Right renal cortex interstitium (tissue), 3 donors: ENCODE measurements at regions not wholly inside any gene's neighbourhood (a gene's known extent, or its start where the extent isn't known, plus 50 kb on each side); places are given as distances from the start of the nearest gene placed in this dataset.
"Not testable (repeated sequence)": the region's sequence is repeated elsewhere in the genome, so short reads cannot be mapped to it uniquely, and the experiment has no call there.

ENCODE experiments used
- DNase-seq, 3 donors: peaks; one replicate each; pipeline ENCODE4 v3.0.0-alpha.2; 2013; ENCODE audit warnings: low read depth in 3 of 3, low spot score in 2 of 3

DNA sequence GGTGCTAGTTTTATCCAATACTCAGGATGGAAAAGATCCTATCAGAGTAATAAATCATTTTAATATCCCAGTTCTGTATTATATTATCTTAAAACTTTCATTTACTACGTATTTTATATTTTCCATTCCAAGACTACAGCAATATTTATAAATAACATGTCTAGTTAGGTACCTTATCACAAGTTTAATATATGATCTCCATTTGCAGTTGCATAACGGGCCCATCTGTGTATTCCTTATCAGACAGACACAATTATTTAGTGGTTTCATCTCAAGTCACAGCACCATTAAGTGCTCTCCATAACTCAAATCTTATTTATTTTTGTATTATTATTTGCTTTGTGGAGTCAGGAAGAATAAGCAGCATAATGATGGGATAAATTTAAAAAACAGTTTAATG is 333.9 kb downstream of the SH2D1A start:
- no peak for DNase-seq

DNA sequence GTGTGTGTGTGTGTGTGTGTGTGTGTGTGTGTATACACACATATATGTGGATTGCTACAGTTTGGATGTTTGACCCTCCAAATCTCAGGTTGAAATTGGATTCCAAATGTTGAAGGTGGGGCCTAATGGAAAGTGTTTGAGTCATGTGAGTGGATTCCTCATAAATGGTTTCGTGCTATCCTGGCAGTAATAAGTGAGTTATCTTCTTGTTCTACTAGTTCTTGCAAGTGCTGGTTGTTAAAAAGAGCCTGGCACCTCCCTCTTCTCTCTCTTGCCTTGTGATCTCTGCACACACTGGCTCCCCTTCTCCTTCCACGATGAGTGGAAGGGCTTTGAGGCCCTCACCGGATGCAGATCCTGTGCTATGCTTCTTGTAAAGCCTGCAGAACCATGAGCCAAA is 344.1 kb downstream of the SH2D1A start:
- no peak for DNase-seq

DNA sequence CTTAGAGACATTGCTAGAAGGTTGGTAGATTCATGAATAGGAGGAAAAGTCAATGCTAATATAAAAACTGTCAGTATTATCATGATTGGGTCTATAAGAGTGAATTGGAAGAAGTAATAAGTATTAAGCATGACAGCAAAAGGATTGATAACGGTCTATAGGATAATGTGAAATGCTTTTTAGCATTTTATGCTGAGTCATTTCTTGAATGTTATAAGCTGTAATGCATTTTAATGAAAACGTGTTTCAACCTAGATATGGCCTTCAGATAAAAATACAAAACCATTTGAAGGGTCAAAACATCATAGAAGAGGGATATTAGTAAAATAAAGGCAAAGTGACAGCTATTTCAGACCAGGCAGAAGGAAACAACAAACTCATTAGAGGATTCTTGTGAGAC is 353.5 kb downstream of the SH2D1A start:
- no peak for DNase-seq

DNA sequence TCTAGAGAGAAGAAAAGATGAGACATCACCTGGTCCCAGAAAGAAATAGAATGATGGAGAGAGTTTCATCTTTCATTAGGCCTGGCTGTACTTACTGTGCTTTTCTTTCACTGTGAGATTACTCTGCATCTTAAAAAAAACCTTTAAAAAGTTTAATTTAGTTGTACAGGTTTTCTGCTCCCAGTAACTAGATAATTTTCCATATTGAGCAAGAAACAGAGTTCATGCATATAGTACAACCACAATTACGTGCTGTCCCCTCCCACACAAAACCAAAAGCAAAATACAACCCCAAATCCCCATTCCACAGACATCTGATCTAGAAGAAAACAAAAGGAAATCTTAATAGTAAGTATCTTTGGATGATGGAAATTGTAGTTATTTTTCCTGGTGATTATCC is 371.2 kb downstream of the SH2D1A start:
- no peak for DNase-seq

DNA sequence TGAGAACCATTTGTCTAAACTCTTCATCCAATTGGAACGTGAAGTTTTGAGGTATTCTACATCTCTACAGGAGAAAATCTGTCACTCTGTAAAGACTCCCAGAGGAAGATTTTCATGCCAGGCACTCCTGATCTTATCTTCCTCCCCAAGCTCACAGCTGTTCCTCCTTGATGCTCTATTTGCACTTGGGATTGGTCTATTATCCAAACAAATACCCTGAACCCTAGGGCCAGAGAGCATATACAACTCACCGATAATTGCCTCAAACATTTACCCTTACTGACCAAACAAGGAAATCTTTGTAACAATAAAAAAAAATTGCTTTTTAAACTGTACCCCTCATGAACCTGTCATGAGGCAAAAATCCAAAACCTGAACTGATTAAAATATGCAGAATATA is 372.7 kb downstream of the SH2D1A start:
- no peak for DNase-seq

DNA sequence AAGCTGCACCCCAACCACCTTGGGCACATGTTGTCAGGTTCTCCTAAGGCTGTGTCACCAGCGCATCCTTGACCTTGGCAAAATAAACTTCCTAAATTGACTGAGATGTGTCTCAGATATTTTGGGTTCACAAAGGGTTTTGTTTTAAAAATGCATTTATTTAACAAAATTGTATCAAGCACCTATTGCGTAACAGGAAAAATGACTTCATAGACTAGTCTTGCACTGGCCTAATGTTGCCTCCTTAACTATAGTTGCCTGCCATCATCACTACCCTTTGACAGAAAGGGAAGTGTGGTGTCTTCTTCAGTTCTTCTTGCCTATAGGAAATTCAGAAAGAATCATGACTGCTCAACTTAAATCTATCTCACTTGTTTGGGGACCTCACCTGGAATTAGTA is 374.2 kb downstream of the SH2D1A start:
- no peak for DNase-seq

DNA sequence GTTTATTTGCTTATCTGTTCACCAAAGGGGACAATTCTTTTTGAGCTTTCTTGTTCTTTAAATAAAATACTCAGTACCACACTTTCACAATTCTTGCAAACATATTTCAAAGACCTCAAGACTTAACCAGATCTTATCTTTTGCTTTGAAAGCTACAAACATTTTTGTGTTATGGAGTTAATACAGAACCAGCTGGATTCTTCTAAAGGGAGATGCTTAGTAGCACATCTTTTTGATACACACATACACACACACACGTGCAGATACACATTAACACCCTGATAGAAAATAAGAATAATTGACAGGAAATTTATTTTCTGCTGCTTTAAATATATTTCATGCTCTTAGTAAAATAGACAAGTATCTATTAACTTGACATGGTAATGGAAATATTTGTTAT is 379.1 kb downstream of the SH2D1A start:
- DNase-seq: no peak

DNA sequence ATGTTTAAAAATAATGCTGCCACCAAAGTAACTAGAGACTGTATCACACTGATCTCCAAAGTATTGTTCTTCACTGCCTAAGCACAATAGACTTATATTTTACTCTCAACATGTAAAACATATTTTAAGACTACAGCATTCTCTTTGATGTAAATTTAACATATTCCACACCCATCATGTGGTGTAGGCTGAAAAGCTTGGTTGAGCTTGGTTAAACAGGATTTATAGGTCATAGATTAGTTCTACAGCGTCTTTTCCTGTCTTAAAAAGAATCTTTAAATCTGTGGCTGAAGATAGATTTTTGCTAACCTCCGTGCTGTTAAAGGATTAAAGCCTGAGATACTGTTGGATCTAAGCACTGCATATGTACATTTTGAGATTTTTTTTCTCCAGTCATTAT is 379.9 kb downstream of the SH2D1A start:
- DNase-seq: no peak

DNA sequence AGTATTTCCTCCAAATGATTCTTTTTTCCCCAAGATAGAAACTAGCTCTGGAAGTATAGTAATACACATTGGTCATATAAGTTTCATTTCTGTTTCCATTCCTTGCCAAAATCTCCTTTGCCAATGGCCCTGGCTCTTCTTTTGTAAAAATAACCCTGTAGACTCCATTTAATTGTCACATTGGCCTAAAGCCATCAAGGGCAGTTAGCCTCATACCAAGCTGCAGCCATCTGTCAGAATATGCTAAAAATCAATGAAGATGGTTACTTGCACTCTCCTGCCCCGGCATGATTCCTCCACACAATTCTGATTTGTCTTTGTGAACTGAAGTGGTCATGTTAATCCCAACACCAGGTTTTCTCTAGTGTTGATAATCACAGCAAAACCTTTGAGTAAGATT is 380.5 kb downstream of the SH2D1A start:
- no peak for DNase-seq

DNA sequence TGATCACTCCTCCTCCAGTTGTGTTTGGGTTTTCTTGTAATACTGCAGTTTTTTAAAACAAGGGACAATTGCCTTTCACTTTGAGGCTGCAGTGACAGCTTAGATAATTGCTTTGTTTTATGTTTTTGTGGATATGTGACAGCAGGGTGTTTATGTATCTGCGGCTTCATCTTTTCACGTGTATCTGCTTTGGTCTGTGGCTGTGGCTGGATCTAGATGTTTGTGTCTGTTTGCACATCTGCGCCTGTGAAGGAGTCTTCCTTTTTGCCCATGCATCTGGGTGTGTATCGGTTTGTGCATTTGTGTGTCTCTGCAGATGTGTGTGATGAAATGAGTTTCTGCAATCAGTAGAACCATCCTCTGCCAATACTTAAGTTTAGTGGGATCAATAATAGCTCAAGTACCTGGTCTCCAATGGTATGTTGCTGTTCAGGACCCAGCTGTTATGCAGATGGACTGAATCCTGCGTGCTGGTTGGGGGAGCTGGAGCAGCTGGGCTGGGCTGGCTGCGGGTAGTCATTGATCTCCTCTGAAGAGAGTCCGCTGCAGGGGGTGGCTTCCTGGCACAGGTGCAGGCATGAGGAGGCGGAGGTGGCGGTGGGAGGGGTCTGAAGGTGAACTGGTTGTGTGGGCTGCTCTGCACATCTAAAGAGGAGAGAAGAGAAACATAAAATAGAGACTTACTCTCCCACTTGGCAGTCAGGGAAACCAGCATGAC is 390.3 kb downstream of the SH2D1A start:
- DNase-seq: no peak

DNA sequence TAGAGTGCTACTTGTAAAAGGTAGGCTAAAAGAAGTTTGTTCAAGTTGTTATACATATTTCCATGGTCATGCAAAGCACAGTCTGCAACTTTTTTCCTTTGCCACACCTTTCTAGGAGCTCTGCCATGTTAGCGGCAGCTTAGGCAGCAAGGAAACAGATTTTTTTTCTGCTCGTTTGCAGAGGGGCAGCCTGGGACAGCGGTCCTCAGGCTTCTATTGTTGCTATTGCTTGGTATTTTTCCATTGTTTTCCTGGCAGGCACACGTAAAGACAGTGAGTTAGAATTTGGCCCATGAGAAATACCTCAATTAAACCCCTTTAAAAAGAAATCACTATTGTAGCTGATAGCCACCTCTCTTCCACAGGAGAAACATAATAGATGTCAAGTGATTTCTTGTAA is 391.4 kb downstream of the SH2D1A start:
- no peak for DNase-seq

DNA sequence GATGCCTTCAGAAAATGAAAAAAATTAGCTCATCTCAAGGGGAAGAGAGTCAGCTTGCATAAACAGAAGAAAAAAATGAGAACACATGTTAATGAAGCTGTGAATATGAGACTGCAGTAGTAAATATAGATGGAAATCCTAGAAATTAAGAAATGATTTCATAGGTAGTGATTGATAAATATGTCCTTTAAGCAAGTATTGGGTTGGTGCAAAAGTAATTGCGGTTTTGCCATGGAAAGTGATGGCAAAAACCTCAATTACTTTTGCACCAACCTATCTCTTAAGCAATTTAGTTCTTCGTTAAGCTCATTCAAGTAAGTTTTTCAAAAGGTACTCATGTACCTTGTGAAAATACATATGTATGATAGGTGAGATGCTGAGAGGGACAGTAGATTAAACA is 400.9 kb downstream of the SH2D1A start:
- DNase-seq: no peak

DNA sequence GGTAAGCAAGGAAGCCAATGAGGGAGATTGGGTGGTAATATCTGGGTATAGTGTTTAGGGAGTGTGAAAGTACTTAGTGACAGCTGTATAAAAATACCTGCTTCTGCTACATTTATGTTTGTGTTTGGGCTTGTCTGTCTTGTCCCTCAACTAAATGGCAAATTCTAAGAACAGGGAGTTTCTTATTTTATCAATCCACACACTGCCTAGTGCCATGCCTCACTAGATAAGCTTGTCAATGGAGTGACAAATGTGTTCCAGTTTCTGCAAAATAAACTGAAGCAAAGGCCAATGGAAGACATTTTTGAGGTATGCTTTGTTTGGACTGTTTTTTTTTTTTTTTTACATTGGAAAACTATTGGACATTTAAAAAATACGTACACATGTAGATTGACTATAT is 418.0 kb downstream of the SH2D1A start:
- no peak for DNase-seq

DNA sequence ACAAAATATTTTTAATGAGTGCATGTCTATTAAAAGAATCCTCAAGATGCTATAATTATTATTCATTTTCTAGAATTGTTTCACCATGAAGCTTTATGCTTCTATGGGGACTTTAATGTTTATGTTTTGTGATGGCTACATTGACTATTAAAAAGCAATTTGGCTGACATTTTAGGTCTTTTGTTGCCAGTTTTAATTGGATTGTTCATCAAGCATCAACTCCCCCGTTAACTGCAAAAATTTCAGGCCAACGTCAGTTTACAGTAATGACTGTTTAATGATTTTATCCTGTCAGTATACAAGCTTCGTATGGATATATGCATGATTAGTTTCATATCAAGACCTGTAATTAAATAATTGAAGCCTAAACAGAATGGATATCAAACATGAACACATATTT is 422.8 kb downstream of the SH2D1A start:
- DNase-seq: no peak

DNA sequence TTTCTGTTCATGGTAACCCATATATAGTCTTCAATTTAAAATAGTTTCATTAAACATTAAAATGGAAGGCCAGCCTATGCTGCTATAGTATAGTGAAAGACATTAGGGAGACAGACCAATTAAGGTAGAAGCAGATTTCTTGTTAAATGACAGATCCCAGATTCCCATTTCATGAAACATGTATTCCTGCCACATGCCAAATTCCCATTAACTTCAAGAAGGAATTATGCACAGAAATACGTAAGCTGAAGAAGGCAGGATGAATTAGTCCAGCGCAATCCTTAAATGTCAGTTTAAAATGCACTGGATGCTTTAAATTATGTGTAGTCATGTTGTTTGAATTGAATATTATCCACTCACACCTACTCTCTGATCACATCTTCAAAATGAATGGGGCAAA is 424.9 kb downstream of the SH2D1A start:
- no peak for DNase-seq

DNA sequence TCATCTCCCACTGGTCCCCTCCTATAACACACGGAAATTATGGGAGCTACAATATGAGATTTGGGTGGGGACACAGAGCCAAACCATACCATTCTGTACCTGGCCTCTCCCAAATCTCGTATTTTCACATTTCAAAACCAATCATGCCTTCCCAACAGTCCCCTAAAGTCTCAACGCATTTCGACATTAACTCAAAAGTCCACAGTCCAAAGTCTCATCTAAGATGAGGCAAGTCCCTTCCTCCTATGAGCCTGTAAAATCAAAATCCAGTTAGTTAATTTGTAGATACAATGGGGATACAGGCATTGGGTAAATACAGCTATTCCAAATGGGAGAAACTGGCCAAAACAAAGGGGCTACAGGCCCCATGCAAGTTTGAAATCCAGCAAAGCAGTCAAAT is 441.9 kb downstream of the SH2D1A start:
- not testable (repeated sequence) for DNase-seq

DNA sequence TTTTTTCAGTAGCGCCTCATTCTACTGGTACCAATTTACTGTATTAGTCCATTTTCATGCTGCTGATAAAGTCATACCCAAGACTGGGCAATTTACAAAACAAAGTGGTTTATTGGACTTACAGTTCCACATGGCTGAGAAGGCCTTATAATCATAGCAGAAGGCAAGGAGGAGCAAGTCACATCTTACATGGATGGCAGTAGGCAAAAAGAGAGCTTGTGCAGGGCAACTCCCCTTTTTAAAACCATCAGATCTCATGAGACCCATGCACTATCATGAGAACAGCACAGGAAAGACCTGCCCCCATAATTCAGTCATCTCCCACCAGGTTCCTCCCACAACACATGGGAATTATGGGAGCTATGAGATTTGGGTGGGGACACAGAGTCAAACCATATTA is 443.5 kb downstream of the SH2D1A start:
- DNase-seq: not testable (repeated sequence)

DNA sequence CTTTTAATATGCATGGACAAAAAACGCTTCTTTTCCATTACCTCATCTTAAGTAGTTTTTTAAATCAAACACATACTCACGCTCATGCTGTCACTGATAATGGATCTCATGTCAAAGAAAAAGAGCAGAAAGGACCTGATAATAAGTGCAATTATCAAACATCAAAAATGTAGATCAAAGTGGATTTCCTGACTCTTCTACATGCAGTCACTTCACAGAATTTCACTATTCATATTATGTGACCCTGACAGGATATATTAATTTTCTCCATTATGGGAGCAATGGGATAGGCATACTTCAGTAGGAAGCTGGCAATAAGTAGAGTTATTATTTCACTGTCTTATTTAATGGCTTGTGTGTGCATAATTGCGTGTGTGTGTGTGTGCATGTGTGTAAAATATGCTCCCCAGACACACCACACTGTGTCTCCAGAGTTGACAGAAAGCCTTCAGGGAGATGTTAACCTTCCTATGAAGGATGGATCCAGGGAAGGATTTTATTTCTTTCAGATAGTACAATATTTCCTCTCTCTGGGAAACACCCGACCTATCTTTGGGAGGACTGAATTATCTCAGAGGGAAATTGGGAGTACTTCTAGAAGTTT is 445.2 kb downstream of the SH2D1A start:
- DNase-seq: no peak

DNA sequence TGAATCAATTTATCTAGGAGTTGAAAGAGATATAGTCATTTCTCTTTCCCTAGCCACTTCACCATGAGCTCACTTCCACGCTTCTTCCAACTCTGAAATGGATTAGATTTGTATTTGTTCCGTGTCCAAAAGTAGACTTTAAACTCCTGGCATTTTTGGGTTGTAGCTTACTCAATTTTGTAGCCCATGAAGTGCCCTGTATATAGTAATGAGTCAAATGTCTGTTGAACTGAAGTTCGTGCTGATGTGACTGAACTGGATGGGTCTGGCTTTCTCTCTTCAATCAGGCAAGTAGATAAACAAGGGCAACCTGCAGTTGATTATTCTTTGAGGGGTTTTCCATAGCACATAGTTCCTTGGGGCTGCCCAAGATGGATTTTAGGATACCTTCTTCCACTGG is 450.6 kb downstream of the SH2D1A start:
- DNase-seq: no peak

DNA sequence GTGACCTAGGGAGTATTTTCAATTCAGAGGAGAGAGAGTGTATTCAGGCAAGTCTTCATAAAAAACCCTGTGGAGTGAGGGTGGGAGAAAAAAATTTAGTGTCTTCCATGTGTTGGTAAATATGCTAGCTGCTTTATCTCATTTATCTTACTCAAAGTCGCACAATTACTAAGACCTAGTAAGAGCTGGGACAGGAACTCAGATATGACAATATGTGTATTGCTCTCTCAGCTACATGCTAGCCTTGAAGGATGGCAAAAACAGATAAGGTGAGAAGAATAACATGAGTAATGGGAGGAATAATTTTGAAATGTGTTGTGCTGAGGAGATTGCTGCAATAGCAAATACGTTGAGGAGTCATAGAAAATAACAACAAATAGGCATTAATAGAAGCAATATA is 458.6 kb downstream of the SH2D1A start:
- no peak for DNase-seq

DNA sequence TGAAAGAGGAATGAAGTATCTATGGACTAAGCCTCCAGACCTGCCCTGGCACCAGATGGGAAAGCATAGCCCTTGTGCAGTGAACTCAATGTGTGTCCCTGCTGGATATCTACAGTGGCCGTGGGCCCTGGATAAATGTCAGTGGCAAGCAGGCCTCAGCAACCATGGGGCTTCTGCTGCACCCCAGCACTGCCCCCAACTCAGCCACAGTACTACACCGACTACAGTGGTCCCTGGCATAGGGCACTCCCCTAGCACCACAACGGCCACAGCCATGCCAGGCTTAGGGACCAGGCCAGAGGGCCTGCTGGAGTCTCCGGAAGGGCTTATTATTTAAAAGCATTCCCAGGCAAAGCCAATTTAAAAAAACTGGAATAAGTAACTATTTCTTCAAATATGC is 459.1 kb downstream of the SH2D1A start:
- DNase-seq: no peak

DNA sequence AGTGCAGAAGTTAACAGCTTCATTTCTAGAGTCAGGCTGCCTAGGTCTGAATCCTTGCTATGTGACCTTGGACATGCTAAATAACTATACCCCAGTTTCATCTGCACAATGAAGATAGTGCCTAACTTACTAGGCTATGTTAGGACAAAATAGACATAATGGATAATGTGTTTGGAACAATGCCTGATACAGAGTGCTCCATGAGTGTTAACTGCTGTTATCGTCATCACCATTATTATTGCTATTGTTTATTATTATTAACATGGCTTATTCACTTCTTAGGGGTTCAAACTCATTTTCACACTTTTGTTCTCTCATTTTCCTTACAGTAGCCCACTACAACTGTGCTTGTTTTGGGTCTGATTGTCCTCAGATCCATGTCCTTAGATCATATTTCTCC is 467.7 kb downstream of the SH2D1A start:
- DNase-seq: no peak

DNA sequence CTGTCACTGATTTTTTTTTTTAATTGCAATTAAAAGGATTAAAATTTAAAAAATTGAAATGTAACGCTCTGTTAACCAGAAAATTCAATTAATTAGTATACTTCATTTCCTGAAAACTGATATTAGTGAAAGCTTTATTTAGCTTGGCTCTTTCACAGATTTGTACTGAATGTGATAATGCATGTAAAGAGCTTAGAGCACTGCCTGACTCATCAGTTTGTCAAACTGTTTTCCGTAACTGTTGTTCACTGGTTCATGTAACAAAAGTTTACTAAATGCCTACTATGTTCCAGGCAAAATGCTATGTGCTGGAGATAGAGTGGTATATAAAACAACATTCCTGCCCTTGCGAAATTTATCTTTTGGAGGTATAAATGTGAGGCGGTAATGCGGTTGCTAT is 471.7 kb downstream of the SH2D1A start:
- DNase-seq: no peak
